ENCODE measurements at regions not wholly inside any gene's neighbourhood (a gene's known extent, or its start where the extent isn't known, plus 50 kb on each side); places are given as distances from the start of the nearest gene placed in this dataset.
A peak's percentile ranks its signal among the peaks of the same experiment; 100 is the strongest.

GRCh38 chr16:85270374-85270773, 158.1 kb upstream of the CIBAR2 start:
- TF ChIP-seq CTCF (conservative IDR thresholded peaks at IDR 0.05), result no peak
- Histone ChIP-seq H3K4me3 (ENCODE audit: low read length) (no peak overlapping the region), H3K4me1 (ENCODE audit: control insufficient read depth, insufficient read depth, low read length) (no peaks in the 10 kb centered on the region), H3K9ac (ENCODE audit: extremely low read depth, low read length, poor library complexity, severe bottlenecking) (no peak overlapping the region), H3K27me3 (ENCODE audit: control insufficient read depth, insufficient read depth, low read length, poor library complexity, severe bottlenecking) (no peaks in the 10 kb centered on the region), H3K36me3 (ENCODE audit: control insufficient read depth, insufficient read depth, low read length) (no peaks in the 10 kb centered on the region), H3K9me3 (ENCODE audit: control insufficient read depth, low read length) (no peaks in the 10 kb centered on the region), H3K27ac (ENCODE audit: low read depth, low read length) (peak overlapping the region; percentile 63)
- Mint-ChIP-seq H3K9me3 (no peaks in the 10 kb centered on the region), H3K36me3 (ENCODE audit: low read depth) (no peaks in the 10 kb centered on the region), H3K27ac (no peak overlapping the region), H3K27me3 (ENCODE audit: insufficient read depth) (no peaks in the 10 kb centered on the region), H3K4me3 (no peak overlapping the region), H3K4me1 (no peaks in the 10 kb centered on the region)
- DNase-seq, result no peak
- 89 to 90% methylated on average over 10 to 13 of the region's 13 CpGs for WGBS, 2 experiments (ENCODE audit: insufficient coverage in 1 of 2, insufficient read length in 1 of 2)

GRCh38 chr16:85271198-85271597, 158.9 kb upstream of the CIBAR2 start:
- no peaks in the 10 kb centered on the region for H3K36me3 Mint-ChIP-seq (ENCODE audit: low read depth)

GRCh38 chr16:85273293-85273692, 161.0 kb upstream of the CIBAR2 start:
- WGBS, 2 experiments (ENCODE audit: insufficient coverage in 1 of 2, insufficient read length in 1 of 2), result 92 to 96% methylated on average over 7 of the region's 7 CpGs
- H3K4me1 Mint-ChIP-seq, result no peaks in the 10 kb centered on the region
- TF ChIP-seq CTCF (conservative IDR thresholded peaks at IDR 0.05), result no peak
- Histone ChIP-seq H3K27ac (ENCODE audit: low read depth, low read length) (no peak overlapping the region), H3K4me1 (ENCODE audit: control insufficient read depth, insufficient read depth, low read length) (no peaks in the 10 kb centered on the region), H3K9me3 (ENCODE audit: control insufficient read depth, low read length) (no peaks in the 10 kb centered on the region), H3K9ac (ENCODE audit: extremely low read depth, low read length, poor library complexity, severe bottlenecking) (no peak overlapping the region), H3K27me3 (ENCODE audit: control insufficient read depth, insufficient read depth, low read length, poor library complexity, severe bottlenecking) (no peaks in the 10 kb centered on the region), H3K4me3 (ENCODE audit: low read length) (no peak overlapping the region), H3K36me3 (ENCODE audit: control insufficient read depth, insufficient read depth, low read length) (no peaks in the 10 kb centered on the region)
- no peak for DNase-seq
- H3K36me3 Mint-ChIP-seq (ENCODE audit: low read depth), result no peaks in the 10 kb centered on the region
- no peak overlapping the region for H3K27ac Mint-ChIP-seq
- H3K27me3 Mint-ChIP-seq (ENCODE audit: insufficient read depth), result no peaks in the 10 kb centered on the region
- no peak overlapping the region for H3K4me3 Mint-ChIP-seq
- no peaks in the 10 kb centered on the region for H3K9me3 Mint-ChIP-seq

More at GRCh38 chr16:85271198-85271597, 158.9 kb upstream of the CIBAR2 start:
- Mint-ChIP-seq H3K9me3 (no peaks in the 10 kb centered on the region), H3K27ac (peak overlapping the region; percentile 20), H3K27me3 (ENCODE audit: insufficient read depth) (no peaks in the 10 kb centered on the region), H3K4me1 (no peaks in the 10 kb centered on the region), H3K4me3 (no peak overlapping the region)
- no peak overlapping the region for H3K9ac ChIP-seq (ENCODE audit: extremely low read depth, low read length, poor library complexity, severe bottlenecking)
- no peak for DNase-seq
- 80 to 96% methylated on average over 5 to 7 of the region's 7 CpGs for WGBS, 2 experiments (ENCODE audit: insufficient coverage in 1 of 2, insufficient read length in 1 of 2)
- no peak overlapping the region for H3K4me3 ChIP-seq (ENCODE audit: low read length)
- H3K27ac ChIP-seq (ENCODE audit: low read depth, low read length), result no peak overlapping the region
- H3K36me3 ChIP-seq (ENCODE audit: control insufficient read depth, insufficient read depth, low read length), result no peaks in the 10 kb centered on the region
- no peak for TF ChIP-seq CTCF (conservative IDR thresholded peaks at IDR 0.05)
- no peaks in the 10 kb centered on the region for H3K27me3 ChIP-seq (ENCODE audit: control insufficient read depth, insufficient read depth, low read length, poor library complexity, severe bottlenecking)
- no peaks in the 10 kb centered on the region for H3K9me3 ChIP-seq (ENCODE audit: control insufficient read depth, low read length)
- H3K4me1 ChIP-seq (ENCODE audit: control insufficient read depth, insufficient read depth, low read length), result no peaks in the 10 kb centered on the region

All from endodermal cell (in vitro differentiated cells).